ENCODE measurements at regions not wholly inside any gene's neighbourhood (a gene's known extent, or its start where the extent isn't known, plus 50 kb on each side); places are given as distances from the start of the nearest gene placed in this dataset.

DNA sequence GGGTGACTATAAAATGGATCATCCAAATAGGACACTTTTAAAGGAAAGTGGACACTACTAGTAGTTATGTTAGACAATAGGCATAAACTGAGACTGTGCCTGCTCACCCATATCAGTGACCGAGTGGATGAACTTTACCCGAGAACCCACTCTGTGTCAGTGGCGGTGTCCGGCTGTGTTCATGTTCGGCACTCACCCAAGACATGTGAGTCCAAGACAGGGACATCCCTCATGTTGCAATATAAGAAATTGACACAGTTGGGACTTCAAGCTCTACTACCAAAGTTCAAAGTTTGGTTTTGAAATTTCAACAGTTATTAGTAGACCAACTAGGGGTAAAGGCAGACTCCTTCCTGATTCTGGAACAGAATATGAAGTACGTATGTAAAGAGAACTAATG is 326.3 kb upstream of the TNP1 start:
- Histone ChIP-seq H3K27me3 (ENCODE audit: control insufficient read depth, insufficient read depth, low read length) (no peaks in the 10 kb centered on the region), H3K4me3 (ENCODE audit: low read depth, low read length) (no peak overlapping the region), H3K36me3 (ENCODE audit: control insufficient read depth, insufficient read depth, low read length) (no peaks in the 10 kb centered on the region)
- ChIA-PET POLR2A (no interaction called here), CTCF (interaction anchor here (1.0 kb wide), 1 partner anchor 43 kb away, joined by 3 read pairs; no protein-coding TSS in a partner anchor)
- TF ChIP-seq, protein P1, sequence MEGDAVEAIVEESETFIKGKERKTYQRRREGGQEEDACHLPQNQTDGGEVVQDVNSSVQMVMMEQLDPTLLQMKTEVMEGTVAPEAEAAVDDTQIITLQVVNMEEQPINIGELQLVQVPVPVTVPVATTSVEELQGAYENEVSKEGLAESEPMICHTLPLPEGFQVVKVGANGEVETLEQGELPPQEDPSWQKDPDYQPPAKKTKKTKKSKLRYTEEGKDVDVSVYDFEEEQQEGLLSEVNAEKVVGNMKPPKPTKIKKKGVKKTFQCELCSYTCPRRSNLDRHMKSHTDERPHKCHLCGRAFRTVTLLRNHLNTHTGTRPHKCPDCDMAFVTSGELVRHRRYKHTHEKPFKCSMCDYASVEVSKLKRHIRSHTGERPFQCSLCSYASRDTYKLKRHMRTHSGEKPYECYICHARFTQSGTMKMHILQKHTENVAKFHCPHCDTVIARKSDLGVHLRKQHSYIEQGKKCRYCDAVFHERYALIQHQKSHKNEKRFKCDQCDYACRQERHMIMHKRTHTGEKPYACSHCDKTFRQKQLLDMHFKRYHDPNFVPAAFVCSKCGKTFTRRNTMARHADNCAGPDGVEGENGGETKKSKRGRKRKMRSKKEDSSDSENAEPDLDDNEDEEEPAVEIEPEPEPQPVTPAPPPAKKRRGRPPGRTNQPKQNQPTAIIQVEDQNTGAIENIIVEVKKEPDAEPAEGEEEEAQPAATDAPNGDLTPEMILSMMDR (IDR thresholded peaks at IDR 0.05; ENCODE audit: insufficient read depth, low read depth, low read length): no peak
- no peak for DNase-seq (ENCODE audit: low read depth)

DNA sequence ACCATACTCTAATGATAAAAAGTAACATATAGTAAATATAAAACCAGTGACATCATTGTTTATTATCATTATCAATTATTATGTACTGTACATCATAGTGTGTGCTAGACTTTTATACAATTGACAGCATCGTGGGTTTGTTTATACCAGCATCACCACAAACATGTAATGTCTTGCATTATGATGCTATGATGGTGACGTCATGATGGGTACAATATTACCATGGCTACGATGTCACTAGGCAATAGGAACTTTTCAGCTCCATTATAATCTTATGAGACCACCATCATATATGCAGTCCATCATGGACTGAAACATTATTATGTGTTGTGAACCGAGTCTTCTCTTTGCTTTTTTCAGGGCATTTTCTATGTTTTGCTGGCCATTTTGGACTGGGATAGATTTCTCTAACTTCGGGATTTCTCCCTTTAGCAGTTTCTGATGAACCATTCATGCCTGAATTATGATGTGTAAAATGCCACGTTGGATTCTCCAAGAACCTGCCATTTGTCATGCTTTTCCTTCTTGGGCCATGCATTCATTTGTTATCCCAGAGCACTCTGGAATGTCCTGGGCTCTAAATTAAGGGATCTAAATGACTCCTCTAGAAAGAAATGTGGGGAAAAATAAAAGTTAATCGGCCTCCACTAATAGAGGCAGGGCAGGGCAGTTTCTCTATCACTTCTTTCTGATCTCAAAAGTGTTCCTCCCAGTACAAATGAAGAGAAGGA is 325.6 kb upstream of the TNP1 start:
- H3K27me3 ChIP-seq (ENCODE audit: control insufficient read depth, insufficient read depth, low read length): no peaks in the 10 kb centered on the region
- POLR2A ChIA-PET: no interaction called here
- no peaks in the 10 kb centered on the region for H3K36me3 ChIP-seq (ENCODE audit: control insufficient read depth, insufficient read depth, low read length)
- DNase-seq (ENCODE audit: low read depth): no peak
- TF ChIP-seq, protein P1 (IDR thresholded peaks at IDR 0.05; ENCODE audit: insufficient read depth, low read depth, low read length): no peak
- H3K4me3 ChIP-seq (ENCODE audit: low read depth, low read length): no peak overlapping the region
- CTCF ChIA-PET: interaction anchor here (2.1 kb wide), 1 partner anchor 9 kb away, joined by 5 read pairs; no protein-coding TSS in a partner anchor

DNA sequence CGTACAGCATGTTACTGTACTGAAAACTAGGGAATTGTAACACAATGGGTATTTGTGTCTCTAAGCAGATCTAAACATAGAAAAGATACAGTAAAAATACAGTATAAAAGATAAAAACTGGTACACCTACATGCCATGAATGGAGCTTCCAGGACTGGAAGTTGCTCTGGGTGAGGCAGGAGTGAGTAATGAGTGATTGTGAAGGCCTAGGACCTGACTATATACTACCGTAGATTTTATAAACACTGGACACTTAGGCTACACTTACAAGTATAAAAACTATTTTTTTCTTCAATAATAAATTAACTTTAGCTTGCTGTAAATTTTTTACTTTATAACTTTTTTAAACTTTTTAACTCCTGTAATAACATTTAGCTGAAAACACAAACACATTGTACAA is 324.4 kb upstream of the TNP1 start:
- Histone ChIP-seq H3K27me3 (ENCODE audit: control insufficient read depth, insufficient read depth, low read length) (no peaks in the 10 kb centered on the region), H3K36me3 (ENCODE audit: control insufficient read depth, insufficient read depth, low read length) (no peaks in the 10 kb centered on the region), H3K4me3 (ENCODE audit: low read depth, low read length) (no peak overlapping the region)
- CTCF ChIA-PET: interaction anchor here (1.0 to 2.1 kb wide), 3 partner anchors 10 to 19 kb away, joined by 3 to 5 read pairs (median 5); no protein-coding TSS in a partner anchor
- no peak for DNase-seq (ENCODE audit: low read depth)
- POLR2A ChIA-PET: no interaction called here
- TF ChIP-seq, protein P1 (IDR thresholded peaks at IDR 0.05; ENCODE audit: insufficient read depth, low read depth, low read length): no peak

DNA sequence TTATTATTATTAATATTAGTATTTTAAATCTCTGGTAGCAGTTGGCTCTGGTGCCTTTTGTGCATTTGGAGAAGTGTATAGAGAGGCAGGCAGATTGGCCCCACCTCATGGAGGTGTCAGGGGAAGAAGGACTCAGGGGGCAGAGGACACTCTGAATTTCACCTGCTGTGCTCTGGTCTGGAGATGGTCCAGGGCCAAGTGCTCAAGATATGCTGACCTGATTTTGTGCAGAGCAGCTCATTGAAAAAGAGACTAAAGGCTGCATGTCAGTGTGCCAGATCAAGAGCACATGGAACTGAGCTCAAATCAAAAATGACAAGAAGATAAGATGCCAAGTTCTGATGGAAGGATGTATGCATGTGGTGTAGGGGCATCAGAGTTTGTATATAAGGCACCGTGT is 323.6 kb upstream of the TNP1 start:
- POLR2A ChIA-PET: no interaction called here
- CTCF ChIA-PET: interaction anchor here (1.4 to 2.1 kb wide), 3 partner anchors 11 to 17 kb away, joined by 3 to 5 read pairs (median 5); no protein-coding TSS in a partner anchor
- no peak for DNase-seq (ENCODE audit: low read depth)
- no peak overlapping the region for H3K4me3 ChIP-seq (ENCODE audit: low read depth, low read length)
- H3K36me3 ChIP-seq (ENCODE audit: control insufficient read depth, insufficient read depth, low read length): no peaks in the 10 kb centered on the region
- H3K27me3 ChIP-seq (ENCODE audit: control insufficient read depth, insufficient read depth, low read length): no peaks in the 10 kb centered on the region
- TF ChIP-seq, protein P1 (IDR thresholded peaks at IDR 0.05; ENCODE audit: insufficient read depth, low read depth, low read length): no peak

DNA sequence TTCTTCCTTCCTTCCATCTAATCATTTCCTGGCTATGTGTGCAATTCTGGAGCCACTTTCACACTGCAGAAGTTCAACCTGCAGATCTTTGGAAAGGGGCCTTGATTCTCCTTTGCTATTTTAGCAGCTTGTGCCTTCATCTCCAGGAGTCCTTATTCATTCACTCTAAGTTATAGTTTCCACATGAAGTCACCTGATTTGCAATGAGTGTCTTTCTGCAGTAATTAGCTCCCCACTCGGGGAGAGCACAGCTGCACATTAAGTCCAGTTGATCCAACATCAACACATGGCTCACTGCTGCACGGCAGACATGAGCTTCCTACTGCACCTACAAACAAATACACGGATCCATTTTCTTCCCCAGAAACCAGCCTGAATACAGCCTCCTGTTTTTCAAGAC is 323.1 kb upstream of the TNP1 start:
- CTCF ChIA-PET: interaction anchor here (1.4 to 2.1 kb wide), 3 partner anchors 11 to 17 kb away, joined by 3 to 5 read pairs (median 5); no protein-coding TSS in a partner anchor
- H3K27me3 ChIP-seq (ENCODE audit: control insufficient read depth, insufficient read depth, low read length): no peaks in the 10 kb centered on the region
- H3K4me3 ChIP-seq (ENCODE audit: low read depth, low read length): no peak overlapping the region
- TF ChIP-seq, protein P1 (IDR thresholded peaks at IDR 0.05; ENCODE audit: insufficient read depth, low read depth, low read length): no peak
- POLR2A ChIA-PET: no interaction called here
- H3K36me3 ChIP-seq (ENCODE audit: control insufficient read depth, insufficient read depth, low read length): no peaks in the 10 kb centered on the region
- no peak for DNase-seq (ENCODE audit: low read depth)

Data from BJ (cell line).